SK-N-SH (cell line): ENCODE measurements at regions not wholly inside any gene's neighbourhood (a gene's known extent, or its start where the extent isn't known, plus 50 kb on each side); places are given as distances from the start of the nearest gene placed in this dataset.

Experiments
- CTCF ChIA-PET: fragments of 300-600, 350-600 bp; formaldehyde crosslinking; extraction: SDS; loops from one replicate; lab custom pipeline; 2021; lab: Yijun Ruan, JAX
- POLR2A ChIA-PET: fragments of 350-600 bp; sonication (Branson Sonifier 250); formaldehyde crosslinking; extraction: SDS; loops from one replicate; lab custom pipeline; 2020; ENCODE audit warnings: antibody characterized with exemption, inconsistent platforms; lab: Yijun Ruan, JAX
- DNase-seq: peaks from one replicate; pipeline ENCODE4 v3.0.0; 2012
- H2AFZ ChIP-seq: fragments of 200-600 bp; sonication (generic); 2 replicates; pipeline ENCODE4 v1.8.1; 2016; ENCODE audit warnings: antibody characterized with exemption, mild to moderate bottlenecking, low read depth
- H3F3A ChIP-seq: fragments of 200-600 bp; sonication (generic); replicated peaks from 2 replicates; pipeline ENCODE3; 2016; ENCODE audit warnings: antibody characterized with exemption, mild to moderate bottlenecking; ENCODE audit not compliant: insufficient read depth
- H3K27ac ChIP-seq, 2 experiments: fragments of 200-500 bp in 1 of 2; fragments of 200-600 bp in 1 of 2; sonication (Bioruptor generic) in 1 of 2; sonication (generic), shearing (Covaris generic) in 1 of 2; 2 replicates each; pipeline versions ENCODE4 v1.5.1 to v1.6.1; 2014 to 2016; ENCODE audit warnings: low read depth in 2 of 2, inconsistent platforms in 1 of 2, low read length in 1 of 2, mild to moderate bottlenecking in 1 of 2, mixed read lengths in 1 of 2
- H3K27me3 ChIP-seq: fragments of 200-600 bp; sonication (generic), shearing (Covaris generic); 2 replicates; pipeline ENCODE4 v1.6.1; 2016; ENCODE audit warnings: mixed run types; ENCODE audit not compliant: insufficient read depth
- H3K36me3 ChIP-seq, 2 experiments: fragments of 200-500 bp in 1 of 2; fragments of 200-600 bp in 1 of 2; sonication (Bioruptor generic) in 1 of 2; sonication (generic) in 1 of 2; replicated peaks in 1 of 2; 2 replicates each; pipeline versions ENCODE3 to v1.5.1; 2014 to 2016; ENCODE audit warnings: low read length in 1 of 2, mild to moderate bottlenecking in 1 of 2; ENCODE audit not compliant: insufficient read depth in 2 of 2, control insufficient read depth in 1 of 2
- H3K4me1 ChIP-seq, 2 experiments: fragments of 200-500 bp in 1 of 2; fragments of 200-600 bp in 1 of 2; sonication (Bioruptor generic) in 1 of 2; sonication (generic), shearing (Covaris generic) in 1 of 2; 2 replicates each; pipeline versions ENCODE4 v1.5.1 to v1.6.1; 2014 to 2016; ENCODE audit warnings: low read depth in 1 of 2, low read length in 1 of 2, mixed run types in 1 of 2; ENCODE audit not compliant: insufficient read depth in 2 of 2, control insufficient read depth in 1 of 2
- H3K4me2 ChIP-seq: fragments of 200-600 bp; sonication (generic), shearing (Covaris generic); 2 replicates; pipeline ENCODE4 v1.6.1; 2017; ENCODE audit warnings: mixed run types
- H3K4me3 ChIP-seq, 2 experiments: fragments of 200-500 bp in 1 of 2; fragments of 200-600 bp in 1 of 2; sonication (Bioruptor generic) in 1 of 2; sonication (generic), shearing (Covaris generic) in 1 of 2; 2 replicates each; pipeline versions ENCODE4 v1.5.1 to v1.8.1; 2014 to 2016; ENCODE audit warnings: low read depth in 2 of 2, inconsistent platforms in 1 of 2, low read length in 1 of 2, mild to moderate bottlenecking in 1 of 2, mixed read lengths in 1 of 2, moderate library complexity in 1 of 2
- H3K79me2 ChIP-seq: fragments of 200-600 bp; sonication (generic); 2 replicates; pipeline ENCODE4 v1.8.1; 2017; ENCODE audit warnings: mild to moderate bottlenecking; ENCODE audit not compliant: insufficient read depth
- H3K9ac ChIP-seq: fragments of 200-600 bp; sonication (generic); 2 replicates; pipeline ENCODE4 v1.6.1; 2017; ENCODE audit warnings: mixed run types
- H3K9me2 ChIP-seq: fragments of 200-600 bp; sonication (generic); 2 replicates; pipeline ENCODE4 v1.6.1; 2017; ENCODE audit warnings: mixed run types
- H3K9me3 ChIP-seq: fragments of 200-600 bp; sonication (generic); 2 replicates; pipeline ENCODE4 v1.6.1; 2017; ENCODE audit warnings: mixed run types, mild to moderate bottlenecking, moderate library complexity
- H4K20me1 ChIP-seq: fragments of 200-600 bp; sonication (generic); 2 replicates; pipeline ENCODE4 v1.6.1; 2017; ENCODE audit warnings: mild to moderate bottlenecking, mixed run types; ENCODE audit not compliant: insufficient read depth
- CHD2 ChIP-seq: fragments of 150-350 bp; IDR thresholded peaks from 2 replicates; pipeline ENCODE4 v1.6.1; 2018; ENCODE audit warnings: low read length; ENCODE audit not compliant: partially characterized antibody
- EZH2phosphoT487 ChIP-seq: fragments of 200-600 bp; sonication (generic); IDR thresholded peaks from 2 replicates; pipeline ENCODE4 v1.6.1; 2017; ENCODE audit warnings: low read depth, mixed run types, mild to moderate bottlenecking, antibody characterized with exemption, moderate library complexity, borderline replicate concordance
- MXI1 ChIP-seq: IDR thresholded peaks from 2 replicates; pipeline ENCODE4 v1.6.1; 2012; ENCODE audit warnings: mild to moderate bottlenecking, low read depth, low read length, improper control_type of control experiment
- REST ChIP-seq: IDR thresholded peaks from 2 replicates; pipeline ENCODE4 v1.6.1; 2012; ENCODE audit warnings: mild to moderate bottlenecking, low read depth, low read length, moderate library complexity
- SIN3A ChIP-seq: IDR thresholded peaks from 2 replicates; pipeline ENCODE4 v1.6.1; 2012; ENCODE audit warnings: low read depth, mild to moderate bottlenecking, low read length, moderate library complexity, borderline replicate concordance
- WGBS: methylation state at CpG from one replicate; pipeline ENCODE4 v1.1.6; 2017; ENCODE audit warnings: low lambda C conversion rate; 5-methylcytosine and 5-hydroxymethylcytosine counted together

DNA sequence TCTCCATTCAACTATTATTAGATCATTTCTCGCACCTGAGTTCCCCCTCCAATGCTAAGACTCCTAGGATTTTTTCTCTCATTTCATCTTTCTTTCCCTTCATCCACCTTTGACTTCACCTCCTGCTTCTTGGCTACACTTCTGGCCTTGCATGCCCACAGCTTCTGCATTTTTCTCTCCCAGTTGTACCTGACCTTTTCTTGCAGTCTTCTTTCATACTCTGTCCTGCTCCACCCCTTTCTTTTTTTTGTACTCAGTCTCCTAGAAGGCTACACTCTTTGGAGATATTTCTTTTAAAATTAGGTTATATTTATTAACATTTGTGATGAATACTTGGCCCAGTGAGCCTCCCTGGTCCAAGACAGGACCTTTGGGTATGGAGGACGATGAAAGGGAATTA lies 190.4 kb downstream of the DEPDC1B start:
- H3K9me2 ChIP-seq, result no peaks in the 10 kb centered on the region
- H3K4me2 ChIP-seq, result no peak overlapping the region
- no peaks in the 10 kb centered on the region for H3K36me3 ChIP-seq
- TF ChIP-seq SIN3A (no peak), MXI1 (no peak), REST (no peak), EZH2phosphoT487 (no peak)
- no peak overlapping the region for H2AFZ ChIP-seq
- no peaks in the 10 kb centered on the region for H4K20me1 ChIP-seq
- H3K9me3 ChIP-seq, result no peaks in the 10 kb centered on the region
- DNase-seq, result no peak
- WGBS, result 63% methylated on average over 2 of the region's 2 CpGs
- H3F3A ChIP-seq, result no peaks in the 10 kb centered on the region
- H3K79me2 ChIP-seq, result no peaks in the 10 kb centered on the region
- no peak overlapping the region for H3K27ac ChIP-seq
- POLR2A ChIA-PET, result no interaction called here
- CTCF ChIA-PET, result no interaction called here
- H3K27me3 ChIP-seq, result no peaks in the 10 kb centered on the region
- H3K4me1 ChIP-seq, result peaks cover 0 to 6% of the 10 kb centered on the region in 2 experiments; a peak in 1 of 4 replicates
- H3K9ac ChIP-seq, result no peak overlapping the region
- H3K4me3 ChIP-seq, result no peak overlapping the region

GRCh38 chr5:60507687-60508086 lies 192.3 kb downstream of the DEPDC1B start:
- Histone ChIP-seq H3K9me3 (no peaks in the 10 kb centered on the region), H2AFZ (no peak overlapping the region)
- 94% methylated on average over 3 of the region's 3 CpGs for WGBS

DNA sequence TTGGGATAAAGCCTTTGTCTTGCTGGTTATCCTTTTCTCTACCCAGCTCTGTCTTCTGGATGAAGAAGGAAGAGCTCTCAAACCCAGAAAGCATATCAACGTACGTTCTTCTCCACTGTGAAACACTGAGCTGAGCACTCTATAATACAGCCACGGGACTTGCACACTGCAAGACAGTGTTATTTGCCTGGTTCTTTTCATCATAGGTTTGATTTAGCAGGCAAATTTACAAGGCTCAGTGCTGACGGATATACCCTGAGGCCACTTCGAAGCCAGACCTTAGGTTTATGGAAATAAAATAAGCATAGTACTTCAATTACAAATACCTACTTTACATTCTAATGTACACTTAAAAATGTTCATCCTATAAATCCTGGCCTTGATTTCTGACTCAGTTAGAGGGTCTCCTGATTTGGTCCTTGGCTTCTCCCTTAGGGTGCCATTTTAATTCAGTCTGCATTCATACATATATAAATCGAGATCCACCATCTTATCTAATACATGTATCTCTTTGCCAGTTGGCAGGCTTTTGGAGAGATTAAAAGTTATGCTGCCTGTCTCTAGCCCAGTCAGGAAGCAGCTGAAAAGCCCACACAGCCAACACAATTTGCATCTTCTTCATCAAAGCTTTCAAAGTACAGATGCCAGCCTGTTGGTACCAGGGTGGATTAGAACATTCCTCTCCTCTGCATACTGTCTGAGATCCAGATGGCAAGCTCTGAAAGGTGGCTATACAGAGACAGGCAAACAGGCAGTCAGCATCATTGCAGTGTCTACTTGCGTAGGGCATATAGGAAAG lies 194.4 kb downstream of the DEPDC1B start:
- no peaks in the 10 kb centered on the region for H4K20me1 ChIP-seq
- no peak overlapping the region for H3K4me2 ChIP-seq
- H3K36me3 ChIP-seq, result no peaks in the 10 kb centered on the region
- no peaks in the 10 kb centered on the region for H3K9me3 ChIP-seq
- ChIA-PET POLR2A (no interaction called here), CTCF (no interaction called here)
- no peaks in the 10 kb centered on the region for H3K9me2 ChIP-seq
- DNase-seq, result no peak
- H3K27ac ChIP-seq, result no peak overlapping the region
- TF ChIP-seq CHD2, result no peak
- no peak overlapping the region for H2AFZ ChIP-seq
- no peak overlapping the region for H3K9ac ChIP-seq
- no peak overlapping the region for H3K4me3 ChIP-seq
- WGBS, result 66% methylated on average over 7 of the region's 7 CpGs
- H3F3A ChIP-seq, result no peaks in the 10 kb centered on the region
- peaks cover 0 to 6% of the 10 kb centered on the region in 2 experiments; a peak in 1 of 4 replicates for H3K4me1 ChIP-seq
- no peaks in the 10 kb centered on the region for H3K27me3 ChIP-seq
- no peaks in the 10 kb centered on the region for H3K79me2 ChIP-seq

More at GRCh38 chr5:60507687-60508086, 192.3 kb downstream of the DEPDC1B start:
- DNase-seq, result no peak
- Histone ChIP-seq H4K20me1 (no peaks in the 10 kb centered on the region), H3F3A (no peaks in the 10 kb centered on the region), H3K36me3 (no peaks in the 10 kb centered on the region), H3K9me2 (no peaks in the 10 kb centered on the region), H3K4me2 (no peak overlapping the region), H3K27ac (no peak overlapping the region), H3K79me2 (no peaks in the 10 kb centered on the region), H3K27me3 (no peaks in the 10 kb centered on the region), H3K4me3 (no peak overlapping the region), H3K9ac (no peak overlapping the region), H3K4me1 (peaks cover 0 to 6% of the 10 kb centered on the region in 2 experiments; a peak in 1 of 4 replicates)
- no peak for TF ChIP-seq SIN3A
- POLR2A ChIA-PET, result no interaction called here
- CTCF ChIA-PET, result interaction anchor here (0.9 kb wide), 1 partner anchor 71 kb away, joined by 3 read pairs; no protein-coding TSS in a partner anchor
